ENCODE measurements at regions not wholly inside any gene's neighbourhood (a gene's known extent, or its start where the extent isn't known, plus 50 kb on each side); places are given as distances from the start of the nearest gene placed in this dataset.
"Not testable (repeated sequence)": the region's sequence is repeated elsewhere in the genome, so short reads cannot be mapped to it uniquely, and the experiment has no call there.

DNA sequence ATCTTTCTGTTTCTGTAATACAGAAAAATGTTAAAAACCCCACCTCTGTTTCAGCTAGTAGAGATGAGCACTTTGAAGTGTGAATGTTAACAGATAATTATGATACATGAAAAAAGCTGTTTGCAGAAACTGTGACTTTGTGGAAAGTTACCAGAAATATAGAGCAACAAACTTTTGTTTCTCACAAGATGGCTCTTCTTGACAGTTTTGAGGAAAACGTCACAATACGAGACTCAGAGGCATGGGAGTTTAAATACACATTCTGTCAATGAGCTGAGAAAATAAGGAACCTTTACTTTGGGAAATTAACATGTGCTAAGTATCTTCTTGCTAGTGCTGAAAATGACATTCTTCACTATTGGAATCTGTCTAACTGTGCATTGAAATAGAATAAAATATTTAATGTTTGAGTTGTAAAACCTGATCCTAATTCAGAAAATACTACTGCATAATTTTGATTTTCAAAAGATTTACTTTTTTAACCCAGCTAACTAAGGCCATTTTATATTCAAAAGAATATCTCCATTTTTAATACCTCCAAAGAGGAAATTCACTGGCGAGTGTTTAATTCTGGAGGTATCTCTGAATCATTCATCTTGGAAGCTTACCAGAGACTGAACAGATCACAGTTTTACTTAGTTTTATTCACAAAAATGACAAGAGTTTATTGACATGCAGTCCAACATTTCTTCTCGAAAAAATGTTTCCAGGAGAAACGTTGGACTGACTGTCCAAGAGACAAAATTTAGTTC lies 308.9 kb upstream of the LRFN5 start:
- in situ Hi-C loops (cut with HindIII; ENCODE audit: low sequenced_read_pairs): no loop called here

DNA sequence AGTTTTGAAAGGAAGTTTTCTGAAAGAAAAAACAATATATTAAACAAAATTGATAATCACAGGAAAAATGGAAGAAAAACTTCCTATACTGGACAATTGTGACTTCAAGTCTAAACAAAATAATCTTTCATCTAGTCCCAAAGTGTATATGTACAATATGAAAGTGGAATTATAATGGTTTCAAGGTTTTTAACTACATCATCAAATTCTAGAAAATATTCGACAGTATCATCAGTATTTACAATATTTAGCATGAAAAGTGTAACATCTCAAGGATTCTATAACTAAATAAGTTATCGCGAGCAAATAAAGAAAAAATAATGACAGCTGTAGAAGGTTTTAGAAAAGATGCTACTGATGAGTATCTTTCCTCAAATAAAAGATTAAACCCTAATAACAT lies 310.9 kb upstream of the LRFN5 start:
- in situ Hi-C loops (cut with HindIII; ENCODE audit: low sequenced_read_pairs): no loop called here

DNA sequence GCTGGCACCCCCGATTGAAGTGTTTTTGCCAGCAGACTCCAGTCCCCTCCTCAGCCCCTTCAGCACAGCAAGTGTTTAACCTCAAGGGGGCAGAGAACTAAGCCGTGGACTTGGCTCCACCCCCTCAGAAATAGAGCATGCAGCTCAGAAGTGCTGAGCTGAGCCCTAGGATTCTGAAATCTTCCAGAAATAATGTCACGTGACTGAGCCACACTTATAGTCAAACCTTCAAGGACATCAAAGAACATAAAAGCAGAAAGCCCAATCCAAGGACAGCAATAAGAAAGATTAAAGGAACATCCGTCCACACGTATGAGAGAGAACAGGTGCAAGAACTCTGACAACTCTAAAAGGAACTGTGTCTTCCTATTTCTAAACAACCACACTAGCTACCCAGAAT lies 317.7 kb upstream of the LRFN5 start:
- in situ Hi-C loops (cut with HindIII; ENCODE audit: low sequenced_read_pairs): no loop called here

GRCh38 chr14:41285186-41285748 lies 321.4 kb upstream of the LRFN5 start:
- in situ Hi-C loops (cut with HindIII; ENCODE audit: low sequenced_read_pairs): no loop called here

- in situ Hi-C loops (cut with HindIII; ENCODE audit: low sequenced_read_pairs): no loop called here
Measured at GRCh38 chr14:41280745-41281144, 325.9 kb upstream of the LRFN5 start.

- in situ Hi-C loops (cut with HindIII; ENCODE audit: low sequenced_read_pairs): no loop called here
Measured at GRCh38 chr14:41277450-41277849, 329.2 kb upstream of the LRFN5 start.

DNA sequence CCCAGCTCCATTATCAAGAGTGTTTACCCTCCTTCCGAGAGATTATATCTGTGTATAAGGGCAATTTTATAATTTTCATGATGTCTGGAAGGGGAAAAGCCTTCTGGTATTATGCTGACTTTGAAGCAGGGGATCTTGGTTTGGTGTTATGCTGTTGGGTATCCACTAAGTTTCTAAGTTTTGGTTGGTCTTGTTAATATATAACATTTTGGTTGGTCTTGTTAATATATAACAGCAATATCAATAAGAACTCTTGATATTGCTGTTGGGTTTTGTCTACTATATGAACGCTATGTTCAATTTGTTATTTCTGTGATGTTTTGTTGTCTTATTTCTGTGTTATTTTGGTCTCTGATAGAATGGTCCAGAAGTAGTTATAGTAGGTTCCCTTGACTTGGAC lies 349.2 kb upstream of the LRFN5 start:
- in situ Hi-C loops (cut with HindIII; ENCODE audit: low sequenced_read_pairs): loop anchor here (10.0 kb wide), 1 partner anchor 663 kb away; no protein-coding TSS in a partner anchor

- in situ Hi-C loops (cut with HindIII; ENCODE audit: low sequenced_read_pairs): no loop called here
Measured at GRCh38 chr14:41235466-41235865, 371.2 kb upstream of the LRFN5 start.

GRCh38 chr14:41230683-41231082 lies 376.0 kb upstream of the LRFN5 start:
- in situ Hi-C loops (cut with HindIII; ENCODE audit: low sequenced_read_pairs): no loop called here

DNA sequence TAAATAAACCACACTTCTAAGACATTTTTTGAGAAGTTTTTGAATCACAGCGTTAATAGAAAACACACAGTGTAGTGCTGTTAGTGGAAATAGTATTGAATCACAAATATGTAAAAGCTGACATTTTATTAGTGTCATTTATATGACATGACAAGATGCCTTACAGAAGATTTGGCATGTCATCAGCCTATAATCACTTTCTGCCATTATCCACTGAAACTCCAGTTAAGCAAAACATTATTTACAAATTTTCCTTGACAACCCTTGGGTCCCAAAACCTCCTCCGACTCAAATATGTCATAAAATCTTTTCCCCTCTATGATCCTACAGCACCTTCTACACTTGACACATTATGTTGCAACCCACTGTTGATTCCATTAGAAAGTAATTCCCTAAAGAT lies 376.9 kb upstream of the LRFN5 start:
- in situ Hi-C loops (cut with HindIII; ENCODE audit: low sequenced_read_pairs): no loop called here

DNA sequence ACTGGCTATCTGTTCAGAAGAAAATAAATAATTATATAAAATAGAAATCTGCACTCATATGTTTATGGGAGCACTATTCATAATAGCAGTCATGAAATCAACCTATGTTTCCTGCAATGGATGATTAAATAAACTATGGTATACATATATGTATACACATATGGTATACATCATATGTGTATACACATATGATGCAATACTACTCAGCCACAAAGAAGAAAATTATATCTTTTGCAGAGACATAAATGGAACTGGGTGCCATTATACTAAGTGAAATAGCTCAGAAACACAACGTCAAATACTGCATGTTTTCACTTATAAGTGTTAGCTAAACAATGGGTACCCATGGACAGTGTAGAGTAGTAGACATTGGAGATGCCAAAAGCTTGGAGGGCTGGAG lies 381.2 kb upstream of the LRFN5 start:
- in situ Hi-C loops (cut with HindIII; ENCODE audit: low sequenced_read_pairs): no loop called here

GRCh38 chr14:41222581-41222980 lies 384.1 kb upstream of the LRFN5 start:
- in situ Hi-C loops (cut with HindIII; ENCODE audit: low sequenced_read_pairs): no loop called here

- in situ Hi-C loops (cut with HindIII; ENCODE audit: low sequenced_read_pairs): not testable (repeated sequence)
Measured at GRCh38 chr14:41214978-41215377, 391.7 kb upstream of the LRFN5 start.

DNA sequence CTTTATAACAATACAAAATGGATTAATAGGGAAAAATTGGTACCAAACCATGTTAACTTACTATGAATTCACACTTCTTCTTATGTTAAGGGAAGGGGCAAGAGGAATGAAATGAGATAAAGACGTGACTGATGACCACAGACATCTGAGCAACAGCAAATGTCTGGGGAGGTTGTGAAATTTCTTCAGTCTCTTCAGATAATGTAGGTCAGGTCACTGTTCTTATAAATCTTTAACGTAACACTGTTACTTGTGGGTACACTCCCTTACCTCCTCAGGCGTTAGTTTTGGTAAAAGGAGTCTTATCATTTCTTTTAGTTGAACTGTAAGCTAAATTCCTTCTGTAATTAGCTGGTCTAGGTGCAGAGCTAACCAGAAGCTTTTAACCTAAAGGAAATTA lies 405.0 kb upstream of the LRFN5 start:
- in situ Hi-C loops (cut with HindIII; ENCODE audit: low sequenced_read_pairs): no loop called here

GRCh38 chr14:41187868-41188267 lies 418.8 kb upstream of the LRFN5 start:
- in situ Hi-C loops (cut with HindIII; ENCODE audit: low sequenced_read_pairs): no loop called here

GRCh38 chr14:41171045-41171444 lies 435.6 kb upstream of the LRFN5 start:
- in situ Hi-C loops (cut with HindIII; ENCODE audit: low sequenced_read_pairs): no loop called here

- in situ Hi-C loops (cut with HindIII; ENCODE audit: low sequenced_read_pairs): no loop called here
Measured at GRCh38 chr14:41167040-41167439, 439.6 kb upstream of the LRFN5 start.

DNA sequence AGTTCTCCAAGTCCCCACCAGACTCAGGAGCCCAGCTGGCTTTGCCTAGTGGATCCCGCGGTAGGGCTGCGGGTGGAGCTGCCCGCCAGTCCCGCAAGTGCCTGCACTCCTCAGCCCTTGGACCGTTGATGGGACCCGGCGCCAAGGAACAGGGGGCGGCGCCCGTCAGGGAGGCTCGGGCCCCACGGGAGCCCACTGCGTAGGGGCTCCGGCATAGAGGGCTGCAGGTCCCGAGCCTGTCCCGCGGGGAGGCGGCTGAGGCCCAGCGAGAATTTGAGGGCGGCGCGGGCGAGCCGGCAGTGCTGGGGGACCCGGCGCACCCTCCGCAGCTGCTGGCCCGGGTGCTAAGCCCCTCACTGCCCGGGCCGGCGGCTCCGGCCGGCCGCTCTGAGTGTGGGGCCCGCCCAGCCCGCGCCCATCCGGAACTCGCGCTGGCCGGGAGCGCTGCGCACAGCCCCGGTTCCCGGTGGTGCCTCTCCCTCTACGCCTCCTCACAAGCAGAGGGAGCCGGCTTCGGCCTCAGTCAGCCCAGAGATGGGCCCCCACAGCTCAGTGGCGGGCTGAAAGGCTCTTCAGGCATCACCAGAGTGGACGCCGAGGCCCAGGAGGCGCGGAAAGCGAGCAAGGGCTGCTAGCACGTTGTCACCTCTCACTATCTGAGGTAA lies 452.4 kb upstream of the LRFN5 start:
- in situ Hi-C loops (cut with HindIII; ENCODE audit: low sequenced_read_pairs): no loop called here

DNA sequence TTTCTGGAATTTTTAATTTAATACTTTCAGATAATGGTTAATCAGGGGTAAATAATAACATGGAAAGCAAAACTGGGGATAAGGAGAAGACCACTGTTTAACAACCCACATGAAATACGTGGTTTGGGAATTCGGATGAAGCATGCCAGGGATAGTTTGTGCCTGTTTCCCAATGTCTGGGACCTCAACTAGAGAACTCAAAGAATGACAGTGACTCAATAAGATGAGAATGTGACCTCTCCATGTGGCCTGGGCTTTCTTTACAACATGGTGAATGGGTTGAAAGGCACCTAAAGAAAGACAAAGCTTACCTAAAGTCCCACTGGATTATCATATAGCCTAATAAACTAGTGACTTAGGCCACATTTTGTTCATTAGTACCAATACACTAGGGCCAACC lies 460.3 kb upstream of the LRFN5 start:
- in situ Hi-C loops (cut with HindIII; ENCODE audit: low sequenced_read_pairs): no loop called here

GRCh38 chr14:41144370-41144769 lies 462.3 kb upstream of the LRFN5 start:
- in situ Hi-C loops (cut with HindIII; ENCODE audit: low sequenced_read_pairs): no loop called here

GRCh38 chr14:41137741-41138140 lies 468.9 kb upstream of the LRFN5 start:
- in situ Hi-C loops (cut with HindIII; ENCODE audit: low sequenced_read_pairs): no loop called here

DNA sequence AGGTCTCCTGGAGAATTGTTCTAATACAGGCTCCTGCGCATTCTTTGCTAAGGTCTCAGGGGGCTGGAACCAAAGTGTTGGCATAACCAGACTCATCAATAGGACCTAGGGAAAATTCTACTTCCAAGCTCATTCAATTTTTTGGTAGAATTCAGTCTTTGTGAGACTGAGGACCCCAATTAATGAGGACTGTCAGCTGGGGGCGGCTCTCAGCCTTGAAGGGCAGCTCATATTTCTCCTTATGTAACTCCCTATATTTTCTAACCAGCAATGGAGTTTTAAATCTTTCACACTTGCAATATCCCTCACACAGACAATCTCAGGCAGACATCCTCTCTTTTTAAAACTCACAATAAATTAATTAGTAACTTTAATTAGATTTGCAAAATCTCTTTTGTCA lies 476.4 kb upstream of the LRFN5 start:
- in situ Hi-C loops (cut with HindIII; ENCODE audit: low sequenced_read_pairs): no loop called here
